ENCODE measurements at regions not wholly inside any gene's neighbourhood (a gene's known extent, or its start where the extent isn't known, plus 50 kb on each side); places are given as distances from the start of the nearest gene placed in this dataset.

- no peak for DNase-seq (ENCODE audit: extremely low read depth, low read depth)
- no peak for TF ChIP-seq CTCF (IDR thresholded peaks at IDR 0.05; ENCODE audit: low read depth, low read length)
Measured at GRCh38 chr9:7402334-7403027, 397.1 kb downstream of the DMAC1 start.

GRCh38 chr9:7401116-7401515 is 398.5 kb downstream of the DMAC1 start:
- TF ChIP-seq CTCF (IDR thresholded peaks at IDR 0.05; ENCODE audit: low read depth, low read length), result no peak
- DNase-seq (ENCODE audit: extremely low read depth, low read depth), result no peak

GRCh38 chr9:7394002-7394774 is 405.4 kb downstream of the DMAC1 start:
- no peak for TF ChIP-seq CTCF (IDR thresholded peaks at IDR 0.05; ENCODE audit: low read depth, low read length)
- no peak for DNase-seq (ENCODE audit: extremely low read depth, low read depth)

- no peak for DNase-seq (ENCODE audit: extremely low read depth, low read depth)
- TF ChIP-seq CTCF (IDR thresholded peaks at IDR 0.05; ENCODE audit: low read depth, low read length), result no peak
Measured at GRCh38 chr9:7392148-7392547, 407.4 kb downstream of the DMAC1 start.

GRCh38 chr9:7388755-7389154 is 410.8 kb downstream of the DMAC1 start:
- no peak for TF ChIP-seq CTCF (IDR thresholded peaks at IDR 0.05; ENCODE audit: low read depth, low read length)

GRCh38 chr9:7387840-7388239 is 411.7 kb downstream of the DMAC1 start:
- no peak for TF ChIP-seq CTCF (IDR thresholded peaks at IDR 0.05; ENCODE audit: low read depth, low read length)
- DNase-seq (ENCODE audit: extremely low read depth, low read depth), result no peak

More at GRCh38 chr9:7388755-7389154, 410.8 kb downstream of the DMAC1 start:
- DNase-seq (ENCODE audit: extremely low read depth, low read depth), result no peak

- TF ChIP-seq CTCF (IDR thresholded peaks at IDR 0.05; ENCODE audit: low read depth, low read length), result no peak
Measured at GRCh38 chr9:7382304-7382703, 417.3 kb downstream of the DMAC1 start.

More at GRCh38 chr9:7382304-7382703, 417.3 kb downstream of the DMAC1 start:
- no peak for DNase-seq (ENCODE audit: extremely low read depth, low read depth)
